Breast epithelium (tissue), 4 donors: ENCODE measurements at regions not wholly inside any gene's neighbourhood (a gene's known extent, or its start where the extent isn't known, plus 50 kb on each side); places are given as distances from the start of the nearest gene placed in this dataset.

Experiments
- DNase-seq, 2 donors: peaks; one replicate each; pipeline ENCODE4 v3.0.0-alpha.2; 2019; ENCODE audit warnings: low spot score in 2 of 2
- H3K27ac ChIP-seq, 2 donors: fragments of 200-600 bp; sonication (generic) in 1 of 2; one replicate each; pipeline ENCODE4 v1.5.1; 2016 to 2019; ENCODE audit warnings: mild to moderate bottlenecking in 1 of 2
- H3K27me3 ChIP-seq, 2 donors: fragments of 200-600 bp; sonication (generic) in 1 of 2; one replicate each; pipeline versions ENCODE4 v1.5.1 to v1.6.0; 2017 to 2019; ENCODE audit warnings: control low read depth in 1 of 2, mild to moderate bottlenecking in 1 of 2
- H3K36me3 ChIP-seq: fragments of 200-600 bp; one replicate; pipeline ENCODE4 v1.5.1; 2019
- H3K4me1 ChIP-seq, 2 donors: fragments of 200-600 bp; sonication (generic); one replicate each; pipeline ENCODE4 v1.5.1; 2016 to 2019; ENCODE audit warnings: control low read depth in 1 of 2
- H3K4me3 ChIP-seq, 3 donors: fragments of 200-600 bp; sonication (generic); 1 replicate in 2 of 3; 2 replicates in 1 of 3; pipeline ENCODE4 v1.5.1; 2016 to 2019; ENCODE audit warnings: mild to moderate bottlenecking in 3 of 3, moderate library complexity in 2 of 3
- H3K9me3 ChIP-seq, 2 donors: fragments of 200-600 bp; sonication (generic) in 1 of 2; one replicate each; pipeline ENCODE4 v1.5.1; 2016 to 2019; ENCODE audit warnings: control low read depth in 1 of 2
- CTCF ChIP-seq, 3 donors: fragments of 450-650 bp; IDR thresholded peaks; one replicate each; pipeline ENCODE4 v1.5.1; 2016 to 2017; ENCODE audit warnings: antibody characterized with exemption in 3 of 3, mild to moderate bottlenecking in 3 of 3, moderate library complexity in 3 of 3
- POLR2A ChIP-seq: fragments of 450-650 bp; IDR thresholded peaks from one replicate; pipeline ENCODE4 v1.6.1; 2016; ENCODE audit warnings: antibody characterized with exemption, mild to moderate bottlenecking, moderate library complexity
- POLR2AphosphoS5 ChIP-seq, 3 donors: sonication (generic); formaldehyde crosslinking; IDR thresholded peaks; one replicate each; pipeline ENCODE4 v1.6.1; 2017; ENCODE audit warnings: antibody characterized with exemption in 3 of 3
- intact Hi-C: fragments of 100-400 bp; cut with DNase I; formaldehyde crosslinking; loops from one replicate; pipeline ENCODE4 v1.15.1; 2023; ENCODE audit warnings: low total_unique reads

- no peak for DNase-seq
- intact Hi-C loops: no loop called here
- no peak for TF ChIP-seq POLR2AphosphoS5 (IDR thresholded peaks at IDR 0.05)
- TF ChIP-seq CTCF (IDR thresholded peaks at IDR 0.05): no peak
- no peak for TF ChIP-seq POLR2A
- Histone ChIP-seq H3K4me1 (no peaks in the 10 kb centered on the region), H3K4me3 (no peak overlapping the region), H3K27ac (no peak overlapping the region), H3K27me3 (no peaks in the 10 kb centered on the region), H3K36me3 (no peaks in the 10 kb centered on the region), H3K9me3 (no peaks in the 10 kb centered on the region)
Observed at GRCh38 chr4:23582671-23583070, 307.2 kb downstream of the PPARGC1A start.

GRCh38 chr4:23579166-23579565, 310.7 kb downstream of the PPARGC1A start:
- H3K36me3 ChIP-seq: no peaks in the 10 kb centered on the region
- DNase-seq: no peak
- no peaks in the 10 kb centered on the region for H3K4me1 ChIP-seq
- H3K27ac ChIP-seq: no peak overlapping the region
- intact Hi-C loops: no loop called here
- H3K27me3 ChIP-seq: no peaks in the 10 kb centered on the region
- H3K9me3 ChIP-seq: no peaks in the 10 kb centered on the region
- TF ChIP-seq CTCF (IDR thresholded peaks at IDR 0.05): no peak
- TF ChIP-seq POLR2A: no peak
- TF ChIP-seq POLR2AphosphoS5 (IDR thresholded peaks at IDR 0.05): no peak
- no peak overlapping the region for H3K4me3 ChIP-seq

GRCh38 chr4:23577398-23577797, 312.4 kb downstream of the PPARGC1A start:
- DNase-seq: no peak
- no peak overlapping the region for H3K4me3 ChIP-seq
- intact Hi-C loops: no loop called here
- H3K4me1 ChIP-seq: no peaks in the 10 kb centered on the region
- no peak overlapping the region for H3K27ac ChIP-seq
- H3K27me3 ChIP-seq: no peaks in the 10 kb centered on the region
- no peaks in the 10 kb centered on the region for H3K36me3 ChIP-seq
- no peak for TF ChIP-seq POLR2AphosphoS5 (IDR thresholded peaks at IDR 0.05)
- TF ChIP-seq CTCF (IDR thresholded peaks at IDR 0.05): no peak
- TF ChIP-seq POLR2A: no peak
- H3K9me3 ChIP-seq: peaks cover 0 to 6% of the 10 kb centered on the region in 2 donors

GRCh38 chr4:23572382-23572781, 317.5 kb downstream of the PPARGC1A start:
- no peak for DNase-seq
- no peak overlapping the region for H3K27ac ChIP-seq
- intact Hi-C loops: no loop called here
- H3K9me3 ChIP-seq: peaks cover 0 to 6% of the 10 kb centered on the region in 2 donors
- no peak for TF ChIP-seq POLR2AphosphoS5 (IDR thresholded peaks at IDR 0.05)
- no peak for TF ChIP-seq CTCF (IDR thresholded peaks at IDR 0.05)
- TF ChIP-seq POLR2A: no peak
- no peaks in the 10 kb centered on the region for H3K27me3 ChIP-seq
- no peak overlapping the region for H3K4me3 ChIP-seq
- no peaks in the 10 kb centered on the region for H3K36me3 ChIP-seq
- H3K4me1 ChIP-seq: no peaks in the 10 kb centered on the region

GRCh38 chr4:23567338-23567737, 322.5 kb downstream of the PPARGC1A start:
- Histone ChIP-seq H3K9me3 (no peaks in the 10 kb centered on the region), H3K27ac (no peak overlapping the region), H3K36me3 (no peaks in the 10 kb centered on the region), H3K27me3 (no peaks in the 10 kb centered on the region), H3K4me1 (no peaks in the 10 kb centered on the region), H3K4me3 (no peak overlapping the region)
- TF ChIP-seq CTCF (IDR thresholded peaks at IDR 0.05) (no peak), POLR2A (no peak), POLR2AphosphoS5 (IDR thresholded peaks at IDR 0.05) (no peak)
- intact Hi-C loops: no loop called here
- no peak for DNase-seq
